Sigmoid colon (tissue), 6 donors: ENCODE measurements at regions not wholly inside any gene's neighbourhood (a gene's known extent, or its start where the extent isn't known, plus 50 kb on each side); places are given as distances from the start of the nearest gene placed in this dataset.

Experiments used
- DNase-seq: peaks from one replicate; pipeline ENCODE4 v3.0.0-alpha.2; 2019
- H3K27ac ChIP-seq, 4 donors: fragments of 200-600 bp; sonication (generic); one replicate each; pipeline ENCODE4 v1.5.1; 2016 to 2019; ENCODE audit warnings: mild to moderate bottlenecking in 1 of 4
- H3K27me3 ChIP-seq, 3 donors: fragments of 200-600 bp; sonication (generic); one replicate each; pipeline ENCODE4 v1.5.1; 2019; ENCODE audit warnings: mild to moderate bottlenecking in 1 of 3
- H3K36me3 ChIP-seq, 4 donors: fragments of 200-600 bp; sonication (generic); one replicate each; pipeline ENCODE4 v1.5.1; 2016 to 2019
- H3K4me1 ChIP-seq, 4 donors: fragments of 200-600 bp; sonication (generic); one replicate each; pipeline ENCODE4 v1.5.1; 2017 to 2019
- H3K4me3 ChIP-seq, 4 donors: fragments of 200-600 bp; sonication (generic); one replicate each; pipeline ENCODE4 v1.5.1; 2017 to 2019; ENCODE audit warnings: mild to moderate bottlenecking in 2 of 4, moderate library complexity in 1 of 4
- H3K9me3 ChIP-seq, 4 donors: fragments of 200-600 bp in 3 of 4; sonication (generic) in 3 of 4; one replicate each; pipeline versions ENCODE4 v1.5.1 to v1.6.1; 2013 to 2019
- CTCF ChIP-seq, 4 experiments: fragments of 450-650 bp in 3 of 4; fragments of 200-600 bp in 1 of 4; IDR thresholded peaks; one replicate each; pipeline ENCODE4 v1.5.1; 2016 to 2019; ENCODE audit warnings: antibody characterized with exemption in 4 of 4, mild to moderate bottlenecking in 3 of 4, moderate library complexity in 2 of 4
- EP300 ChIP-seq, 4 donors: sonication (generic); formaldehyde crosslinking; IDR thresholded peaks; one replicate each; pipeline ENCODE4 v1.6.1; 2017; ENCODE audit warnings: antibody characterized with exemption in 4 of 4
- POLR2A ChIP-seq, 2 donors: fragments of 450-650 bp; IDR thresholded peaks; one replicate each; pipeline ENCODE4 v1.6.1; 2016; ENCODE audit warnings: antibody characterized with exemption in 2 of 2, mild to moderate bottlenecking in 2 of 2, moderate library complexity in 2 of 2
- POLR2AphosphoS5 ChIP-seq, 4 donors: sonication (generic); formaldehyde crosslinking; IDR thresholded peaks; one replicate each; pipeline ENCODE4 v1.6.1; 2017; ENCODE audit warnings: antibody characterized with exemption in 4 of 4
- WGBS, 2 donors: extraction: QIAGEN DNeasy Blood & Tissue Kit; methylation state at CpG; one replicate each; pipeline ENCODE4 v1.1.7; 2013; 5-methylcytosine and 5-hydroxymethylcytosine counted together
- intact Hi-C: fragments of 100-400 bp; cut with DNase I; formaldehyde crosslinking; loops from one replicate; pipeline ENCODE4 v1.15.1; 2023
- donor health status: healthy with polysubstance abuse.
- donor health status: healthy.

- Histone ChIP-seq H3K27ac (no peak overlapping the region), H3K4me1 (no peaks in the 10 kb centered on the region), H3K9me3 (no peaks in the 10 kb centered on the region), H3K27me3 (no peaks in the 10 kb centered on the region), H3K36me3 (no peaks in the 10 kb centered on the region), H3K4me3 (no peak overlapping the region)
- 46 to 77% methylated on average over 2 of the region's 2 CpGs for WGBS, 2 donors
- intact Hi-C loops, result no loop called here
- DNase-seq, result no peak
- no peak for TF ChIP-seq POLR2A (IDR thresholded peaks at IDR 0.05)
Measured at GRCh38 chr4:33226133-33226532, 2506.0 kb downstream of the PCDH7 start.

DNA sequence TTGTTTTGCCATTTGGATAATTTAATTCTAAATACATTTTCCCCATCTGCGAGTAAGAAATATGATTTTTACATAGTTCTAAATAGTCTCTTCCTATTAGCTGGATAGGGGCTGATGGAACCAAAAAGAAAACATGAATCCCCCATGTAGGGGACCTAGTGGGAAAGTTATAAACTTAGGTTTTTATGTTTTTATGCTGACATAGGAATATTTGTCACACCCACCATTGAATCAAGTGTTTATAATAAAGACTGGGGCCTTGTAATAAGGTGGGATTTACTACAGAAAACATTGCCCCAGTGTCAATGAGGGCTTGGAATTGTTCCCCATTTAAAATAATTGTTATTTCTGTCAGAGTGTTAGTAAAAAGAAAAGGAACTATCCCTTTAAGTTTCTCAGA is 2506.6 kb downstream of the PCDH7 start:
- intact Hi-C loops, result no loop called here
- no peaks in the 10 kb centered on the region for H3K4me1 ChIP-seq
- TF ChIP-seq CTCF (IDR thresholded peaks at IDR 0.05) (no peak), POLR2AphosphoS5 (IDR thresholded peaks at IDR 0.05) (no peak), POLR2A (IDR thresholded peaks at IDR 0.05) (no peak), EP300 (IDR thresholded peaks at IDR 0.05) (no peak)
- 84 to 88% methylated on average over 1 of the region's 1 CpG for WGBS, 2 donors
- H3K9me3 ChIP-seq, result no peaks in the 10 kb centered on the region
- no peaks in the 10 kb centered on the region for H3K27me3 ChIP-seq
- H3K27ac ChIP-seq, result no peak overlapping the region
- no peak overlapping the region for H3K4me3 ChIP-seq
- no peak for DNase-seq
- H3K36me3 ChIP-seq, result no peaks in the 10 kb centered on the region

- H3K27me3 ChIP-seq, result no peaks in the 10 kb centered on the region
- DNase-seq, result no peak
- no peaks in the 10 kb centered on the region for H3K9me3 ChIP-seq
- intact Hi-C loops, result no loop called here
- H3K4me1 ChIP-seq, result no peaks in the 10 kb centered on the region
- no peak overlapping the region for H3K4me3 ChIP-seq
- H3K36me3 ChIP-seq, result no peaks in the 10 kb centered on the region
- WGBS, 2 donors, result 92% methylated on average over 10 of the region's 10 CpGs
- no peak overlapping the region for H3K27ac ChIP-seq
- TF ChIP-seq CTCF (IDR thresholded peaks at IDR 0.05) (no peak), EP300 (IDR thresholded peaks at IDR 0.05) (no peak), POLR2AphosphoS5 (IDR thresholded peaks at IDR 0.05) (no peak), POLR2A (IDR thresholded peaks at IDR 0.05) (no peak)
Measured at GRCh38 chr4:33255094-33255493, 2534.9 kb downstream of the PCDH7 start.

GRCh38 chr4:33255507-33255906 is 2535.3 kb downstream of the PCDH7 start:
- 79 to 87% methylated on average over 6 of the region's 6 CpGs for WGBS, 2 donors
- no peak overlapping the region for H3K27ac ChIP-seq
- intact Hi-C loops, result no loop called here

DNA sequence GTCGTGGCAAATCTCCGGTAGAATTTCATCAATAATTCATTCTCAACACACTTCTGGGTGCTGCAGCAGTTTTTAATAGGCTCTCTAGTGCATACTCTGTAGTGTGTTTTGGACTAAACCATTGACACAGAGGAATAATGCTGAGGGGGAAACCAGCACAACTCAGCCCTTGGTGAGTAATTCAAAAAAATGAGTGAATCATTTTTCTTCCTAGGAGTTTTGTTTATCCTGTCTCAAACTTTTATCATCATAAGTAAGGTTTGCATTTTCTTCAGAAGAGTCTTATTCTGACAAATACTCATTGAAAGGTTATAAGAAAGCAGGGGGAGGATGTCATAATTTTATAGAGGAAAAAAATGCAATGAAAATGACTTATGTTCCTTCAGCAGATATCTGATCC is 2542.7 kb downstream of the PCDH7 start:
- TF ChIP-seq CTCF (IDR thresholded peaks at IDR 0.05) (no peak), POLR2AphosphoS5 (IDR thresholded peaks at IDR 0.05) (no peak), EP300 (IDR thresholded peaks at IDR 0.05) (no peak), POLR2A (IDR thresholded peaks at IDR 0.05) (no peak)
- WGBS, 2 donors, result 83 to 88% methylated on average over 2 of the region's 2 CpGs
- Histone ChIP-seq H3K4me3 (no peak overlapping the region), H3K27me3 (no peaks in the 10 kb centered on the region), H3K36me3 (no peaks in the 10 kb centered on the region), H3K27ac (no peak overlapping the region), H3K9me3 (no peaks in the 10 kb centered on the region), H3K4me1 (no peaks in the 10 kb centered on the region)
- DNase-seq, result no peak
- intact Hi-C loops, result no loop called here

More at GRCh38 chr4:33255507-33255906, 2535.3 kb downstream of the PCDH7 start:
- H3K4me3 ChIP-seq, result no peak overlapping the region
- no peaks in the 10 kb centered on the region for H3K4me1 ChIP-seq
- no peak for TF ChIP-seq EP300 (IDR thresholded peaks at IDR 0.05)
- no peak for TF ChIP-seq CTCF (IDR thresholded peaks at IDR 0.05)
- no peak for TF ChIP-seq POLR2A (IDR thresholded peaks at IDR 0.05)
- TF ChIP-seq POLR2AphosphoS5 (IDR thresholded peaks at IDR 0.05), result no peak
- H3K27me3 ChIP-seq, result no peaks in the 10 kb centered on the region
- H3K36me3 ChIP-seq, result no peaks in the 10 kb centered on the region
- no peak for DNase-seq
- H3K9me3 ChIP-seq, result no peaks in the 10 kb centered on the region
